ENCODE measurements at regions not wholly inside any gene's neighbourhood (a gene's known extent, or its start where the extent isn't known, plus 50 kb on each side); places are given as distances from the start of the nearest gene placed in this dataset.
"Not testable (repeated sequence)": the region's sequence is repeated elsewhere in the genome, so short reads cannot be mapped to it uniquely, and the experiment has no call there.

DNA sequence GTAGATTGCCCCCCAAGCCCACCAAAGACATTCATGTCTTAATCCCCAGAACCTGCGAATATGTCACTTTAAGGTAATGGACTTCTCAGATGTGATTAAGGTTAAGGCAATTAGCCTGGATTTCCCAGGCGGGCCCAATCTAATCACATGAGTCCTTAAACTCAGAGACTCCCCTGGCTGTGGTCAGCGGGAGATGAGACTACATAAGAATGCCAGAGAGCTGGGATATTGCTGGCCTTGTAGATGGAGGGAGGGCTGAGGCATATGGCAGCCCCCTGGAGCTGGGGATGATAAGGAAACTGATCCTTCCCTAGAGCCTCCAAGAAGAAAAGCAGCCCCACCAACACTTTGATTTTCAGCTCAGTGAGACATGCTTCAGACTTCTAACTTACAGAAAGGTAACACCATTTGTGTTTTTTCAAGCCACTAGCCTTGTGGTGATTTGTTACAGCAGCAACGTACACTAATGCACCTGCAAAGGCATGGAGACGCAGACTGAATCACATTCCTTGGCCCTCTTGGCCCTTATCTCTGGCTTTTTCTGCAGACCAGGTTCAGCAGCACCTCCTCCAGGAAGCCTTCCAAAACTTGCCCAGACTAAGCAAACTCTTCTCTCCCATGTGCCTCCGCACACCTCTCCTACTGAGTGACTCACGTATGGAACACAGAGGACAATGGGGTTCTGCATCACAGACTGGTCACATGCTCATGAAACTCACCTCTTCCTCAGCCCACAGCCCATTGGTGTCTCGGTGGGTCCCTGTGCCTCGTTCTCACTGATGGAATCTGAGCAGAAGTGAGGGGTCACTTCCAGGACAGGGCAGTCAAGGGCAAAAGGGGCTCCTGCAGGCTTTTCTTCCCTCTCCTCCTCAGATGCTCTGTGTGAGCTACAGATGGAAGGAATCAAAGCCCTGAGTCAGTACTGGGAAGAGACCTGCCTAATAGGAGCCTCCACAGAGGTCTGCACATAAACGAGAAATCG lies 86.3 kb upstream of the HMGXB4 start:
- ATAC-seq = no peak
- no peak for DNase-seq (ENCODE audit: low spot score)
- Mint-ChIP-seq H3K4me3 (no peak overlapping the region), H3K36me3 (no peaks in the 10 kb centered on the region), H3K9me3 (no peaks in the 10 kb centered on the region), H3K27me3 (peaks cover 22 to 40% of the 10 kb centered on the region in 2 donors), H3K4me1 (ENCODE audit: low read depth in 2 of 2) (no peaks in the 10 kb centered on the region), H3K27ac (no peak overlapping the region)

DNA sequence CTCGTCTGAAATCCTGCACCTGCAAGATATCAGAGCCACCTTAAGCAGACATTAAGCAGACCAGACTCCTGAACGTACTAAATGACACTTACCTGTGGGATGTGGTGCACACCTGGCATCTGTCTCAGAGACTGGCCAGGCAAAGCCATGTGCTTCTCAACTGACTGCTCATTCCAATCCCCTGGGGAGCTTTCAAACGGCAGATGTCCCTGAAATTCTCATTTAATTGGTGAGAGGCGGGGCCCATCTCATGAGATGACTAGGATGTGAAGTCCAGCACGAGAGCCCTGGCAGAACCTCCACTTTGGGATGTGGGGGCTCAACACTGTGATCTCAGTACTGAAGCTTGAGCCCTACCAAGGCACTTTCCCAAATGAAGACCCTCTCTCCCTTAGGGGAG lies 84.9 kb upstream of the HMGXB4 start:
- DNase-seq (ENCODE audit: low spot score) = no peak
- Mint-ChIP-seq H3K36me3 (no peaks in the 10 kb centered on the region), H3K27ac (no peak overlapping the region), H3K27me3 (peaks cover 26 to 44% of the 10 kb centered on the region in 2 donors), H3K4me1 (ENCODE audit: low read depth in 2 of 2) (no peaks in the 10 kb centered on the region), H3K9me3 (no peaks in the 10 kb centered on the region), H3K4me3 (no peak overlapping the region)
- ATAC-seq = peak in 1 of 2 donors; percentile 38

DNA sequence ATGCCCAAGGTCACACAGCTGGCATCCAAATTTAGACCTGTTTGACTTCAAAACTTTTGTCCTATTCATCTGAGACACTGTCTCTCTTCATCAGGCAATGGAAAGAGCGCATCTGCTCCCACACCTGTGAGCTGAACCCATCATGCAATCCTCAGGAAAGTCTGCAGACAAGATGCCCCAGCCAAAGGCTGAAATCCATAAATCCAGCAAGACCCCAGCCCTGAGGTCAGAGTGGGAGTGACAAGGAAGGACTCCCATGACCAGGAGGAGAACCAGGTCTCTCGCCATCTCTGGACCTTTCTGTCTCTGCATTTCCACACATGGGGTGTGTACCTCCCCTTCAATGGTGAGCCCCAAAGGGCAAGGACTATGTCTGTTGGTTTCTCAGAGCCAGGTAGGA lies 83.6 kb upstream of the HMGXB4 start:
- Mint-ChIP-seq H3K4me3 (no peak overlapping the region), H3K27ac (no peak overlapping the region), H3K27me3 (peaks cover 27 to 43% of the 10 kb centered on the region in 2 donors), H3K36me3 (no peaks in the 10 kb centered on the region), H3K9me3 (no peaks in the 10 kb centered on the region), H3K4me1 (ENCODE audit: low read depth in 2 of 2) (no peaks in the 10 kb centered on the region)
- no peak for ATAC-seq
- DNase-seq (ENCODE audit: low spot score) = no peak

- Mint-ChIP-seq H3K9me3 (no peaks in the 10 kb centered on the region), H3K4me3 (no peak overlapping the region)
- ATAC-seq = no peak
These were observed 82.8 kb upstream of the HMGXB4 start for GRCh38 chr22:35174401-35175038.

DNA sequence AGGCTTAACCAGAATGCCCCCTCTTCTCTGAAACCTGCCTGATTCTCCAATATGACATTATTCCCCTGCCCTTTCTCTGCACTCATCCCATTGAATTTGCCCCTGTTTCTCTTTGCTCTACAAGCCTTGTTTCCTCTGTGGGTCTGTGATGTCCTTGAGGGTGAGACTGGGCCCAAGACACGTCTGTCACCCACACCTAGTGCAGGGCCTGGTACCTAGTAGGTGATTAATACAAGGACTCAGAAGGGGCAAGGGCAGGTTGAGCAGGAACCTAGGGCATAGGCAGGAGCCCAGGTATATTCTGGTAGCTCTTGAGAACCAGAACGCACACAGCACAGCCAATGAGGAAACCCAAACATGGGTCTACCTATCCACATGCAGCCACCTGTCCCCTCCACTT lies 81.9 kb upstream of the HMGXB4 start:
- DNase-seq (ENCODE audit: low spot score) = no peak
- Mint-ChIP-seq H3K27ac (no peak overlapping the region), H3K9me3 (no peaks in the 10 kb centered on the region), H3K36me3 (no peaks in the 10 kb centered on the region), H3K27me3 (peaks cover 28 to 42% of the 10 kb centered on the region in 2 donors), H3K4me1 (ENCODE audit: low read depth in 2 of 2) (no peaks in the 10 kb centered on the region), H3K4me3 (no peak overlapping the region)
- no peak for ATAC-seq

More at GRCh38 chr22:35174401-35175038, 82.8 kb upstream of the HMGXB4 start:
- no peaks in the 10 kb centered on the region for H3K4me1 Mint-ChIP-seq (ENCODE audit: low read depth in 2 of 2)
- H3K27ac Mint-ChIP-seq = no peak overlapping the region
- no peak for DNase-seq (ENCODE audit: low spot score)
- peaks cover 30 to 45% of the 10 kb centered on the region in 2 donors for H3K27me3 Mint-ChIP-seq
- no peaks in the 10 kb centered on the region for H3K36me3 Mint-ChIP-seq

DNA sequence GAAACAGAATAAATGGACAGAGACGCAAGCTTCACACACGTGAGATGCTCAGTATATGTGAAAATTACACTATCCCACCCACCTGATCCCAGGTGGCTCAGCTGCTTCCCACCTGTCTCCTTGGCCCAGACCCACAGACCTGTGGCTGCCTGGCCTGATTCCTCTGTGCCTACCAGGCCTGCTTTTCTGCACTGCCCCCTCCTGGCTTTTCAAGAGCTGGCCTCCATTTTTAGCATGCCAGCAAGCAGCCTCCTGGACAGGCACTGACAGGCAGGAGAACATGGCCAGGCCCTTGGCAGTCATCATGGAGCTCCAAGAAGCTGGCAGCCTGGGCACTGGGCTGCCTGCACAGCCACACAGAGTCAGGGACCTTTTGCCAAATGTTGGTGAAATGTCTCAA lies 79.5 kb upstream of the HMGXB4 start:
- Mint-ChIP-seq H3K36me3 (no peaks in the 10 kb centered on the region), H3K9me3 (no peaks in the 10 kb centered on the region), H3K27me3 (peaks cover 26 to 40% of the 10 kb centered on the region in 2 donors), H3K4me1 (ENCODE audit: low read depth in 2 of 2) (no peaks in the 10 kb centered on the region), H3K27ac (no peak overlapping the region), H3K4me3 (no peak overlapping the region)
- DNase-seq (ENCODE audit: low spot score) (no peak), ATAC-seq (no peak)

- no peaks in the 10 kb centered on the region for H3K36me3 Mint-ChIP-seq
- peaks cover 29 to 40% of the 10 kb centered on the region in 2 donors for H3K27me3 Mint-ChIP-seq
- no peak overlapping the region for H3K27ac Mint-ChIP-seq
These were observed 78.8 kb upstream of the HMGXB4 start for GRCh38 chr22:35178446-35178845.

GRCh38 chr22:35183917-35184316 lies 73.4 kb upstream of the HMGXB4 start:
- Mint-ChIP-seq H3K9me3 (no peaks in the 10 kb centered on the region), H3K4me3 (no peak overlapping the region), H3K36me3 (no peaks in the 10 kb centered on the region), H3K4me1 (ENCODE audit: low read depth in 2 of 2) (no peaks in the 10 kb centered on the region), H3K27me3 (peaks cover 10% of the 10 kb centered on the region in 2 donors), H3K27ac (no peak overlapping the region)
- DNase-seq (ENCODE audit: low spot score) = no peak
- no peak for ATAC-seq

More at GRCh38 chr22:35178446-35178845, 78.8 kb upstream of the HMGXB4 start:
- H3K4me1 Mint-ChIP-seq (ENCODE audit: low read depth in 2 of 2) = no peaks in the 10 kb centered on the region
- ATAC-seq (no peak), DNase-seq (ENCODE audit: low spot score) (no peak)
- H3K4me3 Mint-ChIP-seq = no peak overlapping the region
- no peaks in the 10 kb centered on the region for H3K9me3 Mint-ChIP-seq

DNA sequence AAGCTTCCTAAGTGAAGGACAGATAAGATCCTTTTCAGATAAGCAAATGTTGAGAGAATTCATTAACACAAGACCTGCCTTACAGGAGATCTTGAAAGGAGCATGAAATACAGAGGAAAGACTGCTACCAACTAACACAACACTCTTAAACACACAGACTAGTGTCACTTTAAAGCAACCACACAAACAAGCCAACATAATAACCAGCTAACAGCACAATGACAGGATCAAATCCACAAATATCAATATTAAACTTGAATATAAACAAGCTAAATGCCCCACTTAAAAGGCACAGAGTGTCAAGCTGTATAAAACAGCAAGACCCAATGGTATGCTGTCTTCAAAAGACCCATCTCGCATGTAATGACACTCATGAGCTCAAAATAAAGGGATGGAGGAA lies 70.8 kb upstream of the HMGXB4 start:
- DNase-seq (ENCODE audit: low spot score) (no peak), ATAC-seq (no peak)
- no peak overlapping the region for H3K27ac Mint-ChIP-seq
- H3K4me3 Mint-ChIP-seq = no peak overlapping the region
- H3K4me1 Mint-ChIP-seq (ENCODE audit: low read depth in 2 of 2) = no peaks in the 10 kb centered on the region
- H3K9me3 Mint-ChIP-seq = no peaks in the 10 kb centered on the region
- no peaks in the 10 kb centered on the region for H3K36me3 Mint-ChIP-seq
- peaks cover 0 to 3% of the 10 kb centered on the region in 2 donors for H3K27me3 Mint-ChIP-seq

DNA sequence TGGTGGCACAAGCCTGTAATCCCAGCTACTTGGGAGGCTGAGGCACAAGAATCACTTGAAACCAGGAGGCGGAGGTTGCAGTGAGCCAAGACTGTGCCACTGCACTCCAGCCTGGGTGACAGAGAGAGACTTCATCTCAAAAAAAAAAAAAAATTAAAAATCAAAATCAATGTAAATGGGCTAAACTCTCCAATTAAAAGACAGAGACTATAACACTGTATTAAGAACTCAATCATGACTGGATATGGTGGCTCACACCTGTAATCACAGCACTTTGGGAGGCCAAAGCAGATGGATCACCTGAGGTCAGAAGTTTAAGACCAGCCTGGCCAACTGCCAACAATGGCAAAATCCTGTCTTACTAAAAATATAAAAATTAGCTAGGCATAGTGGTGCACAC lies 68.4 kb upstream of the HMGXB4 start:
- H3K4me1 Mint-ChIP-seq (ENCODE audit: low read depth in 2 of 2); H3K4me3 Mint-ChIP-seq; H3K9me3 Mint-ChIP-seq; H3K27ac Mint-ChIP-seq; ATAC-seq; H3K36me3 Mint-ChIP-seq; DNase-seq (ENCODE audit: low spot score); H3K27me3 Mint-ChIP-seq: not testable (repeated sequence)

GRCh38 chr22:35189559-35189958 lies 67.7 kb upstream of the HMGXB4 start:
- Mint-ChIP-seq H3K4me1 (ENCODE audit: low read depth in 2 of 2) (no peaks in the 10 kb centered on the region), H3K4me3 (no peak overlapping the region), H3K27me3 (peaks cover 2 to 5% of the 10 kb centered on the region in 2 donors)

GRCh38 chr22:35191412-35191811 lies 65.9 kb upstream of the HMGXB4 start:
- no peak overlapping the region for H3K27ac Mint-ChIP-seq
- ATAC-seq (no peak), DNase-seq (ENCODE audit: low spot score) (no peak)
- no peak overlapping the region for H3K4me3 Mint-ChIP-seq
- no peaks in the 10 kb centered on the region for H3K4me1 Mint-ChIP-seq (ENCODE audit: low read depth in 2 of 2)
- H3K36me3 Mint-ChIP-seq = no peaks in the 10 kb centered on the region
- peaks cover 2 to 5% of the 10 kb centered on the region in 2 donors for H3K27me3 Mint-ChIP-seq
- H3K9me3 Mint-ChIP-seq = no peaks in the 10 kb centered on the region

More at GRCh38 chr22:35189559-35189958, 67.7 kb upstream of the HMGXB4 start:
- DNase-seq (ENCODE audit: low spot score) (no peak), ATAC-seq (no peak)
- no peaks in the 10 kb centered on the region for H3K36me3 Mint-ChIP-seq
- H3K9me3 Mint-ChIP-seq = no peaks in the 10 kb centered on the region
- H3K27ac Mint-ChIP-seq = no peak overlapping the region

GRCh38 chr22:35192129-35192918 lies 65.0 kb upstream of the HMGXB4 start:
- no peak overlapping the region for H3K27ac Mint-ChIP-seq

More at GRCh38 chr22:35192129-35192918, 65.0 kb upstream of the HMGXB4 start:
- H3K4me3 Mint-ChIP-seq = no peak overlapping the region
- no peak for ATAC-seq
- no peak for DNase-seq (ENCODE audit: low spot score)
- H3K36me3 Mint-ChIP-seq = no peaks in the 10 kb centered on the region
- H3K27me3 Mint-ChIP-seq = peaks cover 2 to 5% of the 10 kb centered on the region in 2 donors
- H3K9me3 Mint-ChIP-seq = no peaks in the 10 kb centered on the region
- H3K4me1 Mint-ChIP-seq (ENCODE audit: low read depth in 2 of 2) = no peaks in the 10 kb centered on the region
